GM19035 (cell line): ENCODE measurements at regions not wholly inside any gene's neighbourhood (a gene's known extent, or its start where the extent isn't known, plus 50 kb on each side); places are given as distances from the start of the nearest gene placed in this dataset.

ENCODE experiments used
- ATAC-seq: cut with Tn5 transposase; IDR thresholded peaks from one replicate; pipeline ENCODE4 v1.9.1; 2021; ENCODE audit not compliant: unreplicated experiment

- ATAC-seq, result no peak
Measured at GRCh38 chr14:101098177-101098576, 194.7 kb upstream of the RTL1 start.

- no peak for ATAC-seq
Measured at GRCh38 chr14:101098641-101099040, 195.1 kb upstream of the RTL1 start.

- ATAC-seq, result no peak
Measured at GRCh38 chr14:101101456-101102056, 198.0 kb upstream of the RTL1 start.

GRCh38 chr14:101102875-101103274 is 199.4 kb upstream of the RTL1 start:
- ATAC-seq, result no peak

- no peak for ATAC-seq
Measured at GRCh38 chr14:101103321-101103901, 199.9 kb upstream of the RTL1 start.

GRCh38 chr14:101104485-101104884 is 201.0 kb upstream of the RTL1 start:
- no peak for ATAC-seq

GRCh38 chr14:101105045-101105444 is 201.5 kb upstream of the RTL1 start:
- ATAC-seq, result no peak

- no peak for ATAC-seq
Measured at GRCh38 chr14:101108579-101109346, 205.2 kb upstream of the RTL1 start.

- no peak for ATAC-seq
Measured at GRCh38 chr14:101109347-101109638, 205.8 kb upstream of the RTL1 start.

GRCh38 chr14:101109981-101110728 is 206.6 kb upstream of the RTL1 start:
- no peak for ATAC-seq

- ATAC-seq, result no peak
Measured at GRCh38 chr14:101110729-101111619, 207.5 kb upstream of the RTL1 start.

GRCh38 chr14:101111620-101112290 is 208.2 kb upstream of the RTL1 start:
- ATAC-seq, result no peak

GRCh38 chr14:101112351-101113107 is 209.0 kb upstream of the RTL1 start:
- ATAC-seq, result no peak

- ATAC-seq, result no peak
Measured at GRCh38 chr14:101113108-101113612, 209.6 kb upstream of the RTL1 start.

- no peak for ATAC-seq
Measured at GRCh38 chr14:101113835-101114725, 210.6 kb upstream of the RTL1 start.

- no peak for ATAC-seq
Measured at GRCh38 chr14:101114726-101115515, 211.4 kb upstream of the RTL1 start.

GRCh38 chr14:101115652-101116051 is 212.1 kb upstream of the RTL1 start:
- ATAC-seq, result no peak

- ATAC-seq, result no peak
Measured at GRCh38 chr14:101116065-101116464, 212.5 kb upstream of the RTL1 start.
